SK-N-MC (cell line): ENCODE measurements at regions not wholly inside any gene's neighbourhood (a gene's known extent, or its start where the extent isn't known, plus 50 kb on each side); places are given as distances from the start of the nearest gene placed in this dataset.

Experiments
- DNase-seq: peaks from one replicate; pipeline ENCODE4 v3.0.0-alpha.2; 2011; ENCODE audit warnings: low read depth, low spot score
- H3K27ac ChIP-seq: fragments of 200-600 bp; sonication (generic); 2 replicates; pipeline ENCODE4 v1.5.1; 2016; ENCODE audit warnings: mixed run types
- H3K36me3 ChIP-seq: fragments of 200-600 bp; sonication (generic); 2 replicates; pipeline ENCODE4 v1.6.1; 2017; ENCODE audit warnings: antibody characterized with exemption, low read length, mixed read lengths; ENCODE audit not compliant: insufficient read depth
- H3K4me3 ChIP-seq: fragments of 200-600 bp; sonication (generic); 2 replicates; pipeline ENCODE4 v1.5.1; 2016
- H3K9ac ChIP-seq: fragments of 200-600 bp; sonication (generic); 2 replicates; pipeline ENCODE4 v1.8.0; 2017; ENCODE audit warnings: mixed run types, mixed read lengths; ENCODE audit not compliant: insufficient read length
- H3K9me3 ChIP-seq: fragments of 200-600 bp; sonication (generic); 2 replicates; pipeline ENCODE4 v1.6.1; 2017; ENCODE audit warnings: low read depth, mild to moderate bottlenecking, antibody characterized with exemption, low read length, moderate library complexity, mixed read lengths
- EZH2 ChIP-seq: fragments of 200-600 bp; sonication (generic); IDR thresholded peaks from one replicate; pipeline ENCODE4 v1.6.1; 2017; ENCODE audit warnings: antibody characterized with exemption
- FOXP2 ChIP-seq: optimal IDR thresholded peaks from 2 replicates; pipeline ENCODE3; 2011; ENCODE audit warnings: mild to moderate bottlenecking, moderate library complexity; ENCODE audit not compliant: insufficient read depth; ENCODE audit errors: extremely low read length, control extremely low read depth
- POLR2AphosphoS5 ChIP-seq: IDR thresholded peaks from 2 replicates; pipeline ENCODE4 v1.6.1; 2012; ENCODE audit warnings: mild to moderate bottlenecking, low read depth, low read length, borderline replicate concordance

DNA sequence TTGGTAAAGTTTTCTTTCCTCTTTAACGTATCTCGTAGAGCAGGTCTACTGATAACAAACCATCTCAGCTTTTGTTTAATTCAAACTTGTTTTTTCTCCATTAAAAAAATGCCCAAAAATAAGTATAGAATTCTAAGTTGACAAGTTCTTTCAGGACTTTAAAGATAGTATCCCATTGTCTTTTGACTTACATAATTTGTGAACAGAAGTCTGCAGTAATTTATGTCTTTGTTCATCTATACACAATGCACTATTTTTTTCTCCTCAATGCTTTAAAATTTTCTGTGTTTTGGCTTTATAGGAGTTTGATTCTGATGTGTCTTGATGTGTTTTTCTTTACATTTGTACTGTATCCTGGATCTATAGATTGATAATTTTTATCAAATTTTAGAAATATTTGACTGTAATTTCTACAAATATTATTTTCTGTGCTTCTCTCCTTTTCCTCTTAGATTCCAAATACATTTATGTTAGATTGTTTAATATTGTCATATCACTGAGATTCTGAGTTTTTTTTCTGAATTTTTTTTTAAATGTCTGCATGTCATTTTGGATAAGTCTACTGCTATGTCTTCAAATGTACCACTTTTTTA is 143.3 kb downstream of the FTCDNL1 start:
- DNase-seq: no peak
- Histone ChIP-seq H3K27ac (no peak overlapping the region), H3K9me3 (no peaks in the 10 kb centered on the region; the same call in 1 of the 2 replicates), H3K4me3 (no peak overlapping the region), H3K36me3 (no peaks in the 10 kb centered on the region), H3K9ac (no peak overlapping the region)
- TF ChIP-seq EZH2: no peak
- no peak for TF ChIP-seq POLR2AphosphoS5
- TF ChIP-seq FOXP2: no peak

DNA sequence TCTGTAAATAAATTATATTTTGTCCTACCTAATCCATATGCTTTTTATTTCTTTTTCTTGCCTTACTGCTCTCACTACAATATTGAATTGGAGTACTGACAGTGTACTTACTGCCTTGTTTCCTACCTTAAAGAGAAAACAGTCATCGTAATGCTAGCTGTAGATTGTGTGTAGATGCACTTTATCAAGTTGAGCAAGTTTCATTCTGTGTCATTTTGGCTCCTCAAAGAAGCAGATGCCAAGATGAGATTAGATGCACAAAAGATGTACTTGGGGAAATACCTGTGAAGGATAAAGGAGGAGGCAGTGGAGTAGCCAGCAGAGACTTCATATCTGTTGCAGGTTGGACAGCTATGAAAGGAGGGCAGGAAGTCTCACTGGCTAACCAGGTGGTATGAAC is 145.5 kb downstream of the FTCDNL1 start:
- Histone ChIP-seq H3K27ac (no peak overlapping the region), H3K36me3 (no peaks in the 10 kb centered on the region), H3K9ac (no peak overlapping the region), H3K9me3 (no peaks in the 10 kb centered on the region; the same call in 1 of the 2 replicates), H3K4me3 (no peak overlapping the region)
- DNase-seq: no peak
- TF ChIP-seq POLR2AphosphoS5: no peak
- no peak for TF ChIP-seq FOXP2
- no peak for TF ChIP-seq EZH2

DNA sequence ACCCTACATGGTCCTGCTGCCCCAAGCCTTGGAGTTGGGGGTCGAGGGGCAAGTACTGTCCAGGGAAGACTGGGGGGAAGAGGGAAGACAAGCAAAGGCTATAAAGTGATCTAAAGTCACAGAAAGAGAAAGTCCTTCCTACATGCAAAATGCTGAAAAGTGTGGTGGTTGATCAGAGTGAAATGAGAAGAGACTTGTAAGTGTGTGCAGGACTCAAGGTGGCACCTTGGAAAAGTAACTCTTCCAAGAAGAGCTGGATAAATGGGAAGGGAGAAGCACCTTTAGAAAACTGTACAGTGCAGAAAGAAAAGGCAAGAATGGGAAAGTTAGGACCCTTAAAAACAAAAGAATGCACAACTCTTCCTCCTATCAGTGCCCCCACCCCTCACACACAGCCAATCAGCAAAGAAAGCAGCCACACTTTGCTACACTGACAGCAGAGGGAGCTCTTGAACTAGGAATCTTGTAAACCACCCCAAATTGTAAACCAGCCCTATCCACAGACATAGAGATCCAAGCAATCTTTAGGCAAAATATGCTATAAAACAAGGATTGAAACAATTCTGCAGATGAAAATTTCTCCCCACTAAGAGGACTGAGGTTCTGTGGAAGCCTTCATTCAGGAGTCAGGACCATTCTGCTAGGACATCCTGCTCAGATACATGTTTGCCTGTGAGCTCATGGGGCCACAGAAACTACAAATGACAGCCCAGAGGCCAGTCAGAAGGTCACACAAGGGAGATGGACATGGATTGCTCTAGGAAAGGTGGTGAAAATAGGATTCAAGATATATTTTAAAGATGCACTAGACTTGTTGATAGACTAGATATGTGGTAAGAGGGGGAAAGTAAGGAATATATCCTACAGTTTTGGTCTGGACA is 146.4 kb downstream of the FTCDNL1 start:
- Histone ChIP-seq H3K9ac (no peak overlapping the region), H3K36me3 (no peaks in the 10 kb centered on the region), H3K9me3 (no peaks in the 10 kb centered on the region; the same call in 1 of the 2 replicates), H3K27ac (no peak overlapping the region), H3K4me3 (no peak overlapping the region)
- TF ChIP-seq EZH2 (no peak), FOXP2 (no peak), POLR2AphosphoS5 (no peak)
- no peak for DNase-seq

DNA sequence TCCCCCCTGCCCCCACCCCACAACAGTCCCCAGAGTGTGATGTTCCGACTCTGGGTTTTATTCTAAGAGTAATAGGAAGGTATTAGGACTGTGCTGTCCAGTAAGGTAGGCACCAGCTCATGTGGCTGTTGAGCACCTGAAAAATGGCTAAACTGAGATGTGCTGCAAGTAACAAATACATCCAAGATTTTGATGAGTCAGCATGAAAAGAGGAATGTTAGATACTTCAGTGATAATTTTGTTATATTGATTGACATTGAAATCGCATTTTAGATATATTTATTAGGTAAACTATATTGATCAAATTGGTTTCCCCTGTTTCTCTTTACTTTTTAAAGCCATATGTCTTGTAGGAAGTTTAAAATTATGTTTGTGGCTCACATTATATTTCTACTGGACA is 147.8 kb downstream of the FTCDNL1 start:
- H3K36me3 ChIP-seq: no peaks in the 10 kb centered on the region
- no peak overlapping the region for H3K27ac ChIP-seq
- no peak for TF ChIP-seq EZH2
- TF ChIP-seq POLR2AphosphoS5: no peak
- TF ChIP-seq FOXP2: no peak
- H3K9me3 ChIP-seq: no peaks in the 10 kb centered on the region; the same call in 1 of the 2 replicates
- no peak overlapping the region for H3K4me3 ChIP-seq
- H3K9ac ChIP-seq: no peak overlapping the region
- no peak for DNase-seq

DNA sequence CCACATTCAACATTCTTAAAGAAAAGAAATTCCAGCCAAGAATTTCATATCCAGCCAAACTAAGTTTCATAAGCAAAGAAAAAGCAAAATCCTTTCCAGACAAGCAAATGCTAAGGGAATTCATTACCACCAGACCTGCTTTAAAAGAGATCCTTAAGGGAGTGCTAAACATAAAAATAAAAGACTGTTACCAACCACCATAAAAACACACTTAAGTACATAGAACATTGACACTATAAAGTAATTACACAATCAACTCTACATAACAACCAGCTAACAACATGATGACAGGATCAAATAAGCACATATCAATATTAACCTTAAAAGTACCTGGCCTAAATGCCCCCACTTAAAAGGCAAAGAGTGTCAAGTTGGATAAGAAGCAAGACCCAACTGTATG is 153.5 kb downstream of the FTCDNL1 start:
- DNase-seq: no peak
- H3K36me3 ChIP-seq: no peaks in the 10 kb centered on the region
- no peak overlapping the region for H3K9ac ChIP-seq
- H3K9me3 ChIP-seq: no peaks in the 10 kb centered on the region
- H3K4me3 ChIP-seq: no peak overlapping the region
- no peak overlapping the region for H3K27ac ChIP-seq
- TF ChIP-seq POLR2AphosphoS5: no peak
- no peak for TF ChIP-seq FOXP2
- TF ChIP-seq EZH2: no peak

DNA sequence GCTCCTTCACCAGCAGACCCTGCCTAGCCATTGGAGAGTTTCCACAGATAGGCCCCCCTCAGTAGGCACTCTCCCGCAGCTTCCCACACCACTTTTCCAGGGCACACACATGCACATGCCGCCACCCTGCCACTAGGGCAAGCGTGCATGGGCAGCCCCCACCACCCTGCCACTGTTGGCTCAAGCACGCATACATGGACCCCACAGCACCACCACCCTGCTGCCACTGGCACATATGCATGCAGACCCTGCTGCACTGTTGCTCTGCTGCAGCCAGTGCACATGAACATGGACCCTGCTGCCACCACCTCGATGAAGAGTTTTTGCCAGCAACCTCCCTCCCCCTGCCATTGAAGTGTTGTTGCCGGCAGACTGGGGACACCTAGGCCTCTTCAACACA is 154.9 kb downstream of the FTCDNL1 start:
- TF ChIP-seq POLR2AphosphoS5 (no peak), EZH2 (no peak), FOXP2 (no peak)
- Histone ChIP-seq H3K36me3 (no peaks in the 10 kb centered on the region), H3K4me3 (no peak overlapping the region), H3K9ac (no peak overlapping the region), H3K9me3 (no peaks in the 10 kb centered on the region), H3K27ac (no peak overlapping the region)
- no peak for DNase-seq

DNA sequence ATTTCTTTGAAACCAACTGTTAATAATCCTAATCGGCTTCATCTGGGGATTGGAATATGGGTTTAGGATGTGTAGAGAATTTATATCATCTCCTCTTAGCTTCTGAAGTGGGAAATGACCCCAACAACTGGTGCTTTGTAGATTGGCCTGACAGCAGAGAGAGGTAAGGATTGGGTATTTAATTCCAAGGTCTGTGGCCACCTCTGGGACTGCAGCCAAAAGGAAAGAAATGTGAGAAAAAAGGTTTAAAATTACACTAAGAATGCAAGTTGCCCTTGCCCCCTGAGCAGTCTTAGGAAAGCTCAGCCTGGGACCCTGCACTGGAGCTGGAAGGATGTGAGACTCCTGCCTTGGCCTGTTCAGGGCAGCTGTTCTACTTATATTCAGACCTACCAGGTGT is 157.1 kb downstream of the FTCDNL1 start:
- Histone ChIP-seq H3K9me3 (no peaks in the 10 kb centered on the region), H3K9ac (no peak overlapping the region), H3K4me3 (no peak overlapping the region), H3K27ac (no peak overlapping the region), H3K36me3 (no peaks in the 10 kb centered on the region)
- no peak for DNase-seq
- TF ChIP-seq FOXP2 (no peak), EZH2 (no peak), POLR2AphosphoS5 (no peak)

DNA sequence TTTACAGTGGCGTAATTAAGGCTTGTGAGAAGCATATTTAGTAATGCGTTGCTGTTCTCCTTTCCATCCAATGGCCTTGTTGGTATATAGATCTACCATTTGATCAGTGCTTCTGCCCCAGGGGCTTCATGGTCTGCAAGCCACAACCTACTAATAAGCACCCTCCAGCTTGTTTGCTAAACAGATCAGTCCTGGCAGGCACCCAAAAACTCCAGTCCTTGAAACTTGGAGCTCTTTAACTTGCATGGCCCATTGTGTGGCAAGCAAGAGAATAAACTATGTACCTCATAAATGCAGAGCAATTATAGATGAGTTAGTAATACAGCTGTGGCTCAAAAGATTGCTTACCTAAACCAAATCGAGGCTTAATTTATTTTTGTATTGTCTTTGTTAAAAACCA is 158.5 kb downstream of the FTCDNL1 start:
- TF ChIP-seq FOXP2 (no peak), POLR2AphosphoS5 (peak; percentile 49; the same call in 1 of the 2 replicates), EZH2 (no peak)
- Histone ChIP-seq H3K27ac (peak overlapping the region; percentile 84), H3K9me3 (no peaks in the 10 kb centered on the region), H3K9ac (no peak overlapping the region), H3K4me3 (peak overlapping the region; percentile 55), H3K36me3 (no peaks in the 10 kb centered on the region)
- peak; percentile 93 for DNase-seq
